Activated CD8-positive, alpha-beta memory T cell treated with anti-CD3 and anti-CD28 coated beads, Interleukin-2, amount 50 U/mL, for 1 hour (primary cell): ENCODE measurements at regions not wholly inside any gene's neighbourhood (a gene's known extent, or its start where the extent isn't known, plus 50 kb on each side); places are given as distances from the start of the nearest gene placed in this dataset.

Experiments
- DNase-seq: peaks from one replicate; pipeline ENCODE4 v3.0.0-alpha.2; 2020; ENCODE audit errors: extremely low read depth

DNA sequence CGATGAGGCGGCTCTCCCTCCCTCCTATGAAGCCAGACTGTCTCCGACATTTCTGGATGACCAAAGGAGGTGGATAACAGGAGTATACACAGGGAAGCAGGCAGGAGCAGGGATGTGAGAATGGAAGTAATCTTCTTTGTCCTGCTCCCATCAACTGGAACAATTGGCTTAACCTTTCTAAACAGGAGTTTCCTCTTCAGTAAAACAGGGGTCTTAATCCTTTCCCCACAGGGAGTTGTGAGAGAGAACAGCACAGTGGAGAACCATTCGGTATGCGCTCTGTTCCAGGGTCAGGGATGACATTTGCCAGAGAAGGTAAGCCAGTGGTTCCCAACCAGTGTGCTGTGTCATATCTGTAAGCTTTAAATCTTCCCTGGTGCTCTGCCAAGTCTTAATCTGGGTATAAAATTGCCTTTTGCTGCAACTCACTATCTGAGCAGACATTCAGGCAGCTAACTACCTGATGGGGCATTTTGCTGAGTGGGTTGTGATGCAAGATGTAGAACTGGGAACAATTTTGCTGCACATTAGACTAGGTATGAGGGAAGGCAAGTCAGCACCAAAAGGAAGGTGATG, 294.8 kb upstream of the KIF2A start:
- no peak for DNase-seq

DNA sequence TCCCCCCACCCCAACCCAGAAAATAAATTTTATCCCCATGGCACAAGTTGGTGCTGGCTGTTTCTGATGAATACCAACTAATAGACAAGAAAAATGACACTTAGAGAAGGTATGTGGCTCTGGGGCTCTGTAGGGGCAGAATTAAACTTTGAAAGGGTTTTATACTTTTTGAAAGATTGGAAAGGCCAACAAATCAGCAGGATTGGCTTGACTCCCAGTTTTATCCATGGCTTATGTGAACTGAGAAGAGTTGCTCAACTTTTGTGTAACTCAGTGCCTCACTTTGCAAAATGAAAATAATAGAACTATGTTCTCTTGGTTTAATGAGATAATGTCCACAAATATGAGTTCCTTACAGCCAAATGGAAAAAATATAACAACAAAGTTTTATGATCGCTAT, 288.9 kb upstream of the KIF2A start:
- no peak for DNase-seq

DNA sequence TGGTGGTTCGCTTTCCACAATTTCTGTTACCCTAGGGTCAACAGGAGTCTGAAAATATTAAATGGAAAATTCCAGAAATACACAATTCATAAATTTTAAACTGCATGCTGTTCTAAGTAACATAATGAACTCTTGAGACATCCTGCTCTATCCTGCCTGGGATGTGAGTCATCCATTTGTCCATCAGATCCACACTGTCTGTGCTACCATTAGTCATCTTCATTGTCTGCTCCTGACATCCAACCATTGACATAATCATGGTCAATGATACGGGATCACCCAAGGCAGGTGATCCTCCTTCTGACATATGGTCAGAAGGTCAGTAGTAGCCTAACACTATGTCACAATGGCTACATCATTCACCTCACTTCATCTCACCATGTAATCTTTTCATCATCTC, 276.7 kb upstream of the KIF2A start:
- DNase-seq = no peak

DNA sequence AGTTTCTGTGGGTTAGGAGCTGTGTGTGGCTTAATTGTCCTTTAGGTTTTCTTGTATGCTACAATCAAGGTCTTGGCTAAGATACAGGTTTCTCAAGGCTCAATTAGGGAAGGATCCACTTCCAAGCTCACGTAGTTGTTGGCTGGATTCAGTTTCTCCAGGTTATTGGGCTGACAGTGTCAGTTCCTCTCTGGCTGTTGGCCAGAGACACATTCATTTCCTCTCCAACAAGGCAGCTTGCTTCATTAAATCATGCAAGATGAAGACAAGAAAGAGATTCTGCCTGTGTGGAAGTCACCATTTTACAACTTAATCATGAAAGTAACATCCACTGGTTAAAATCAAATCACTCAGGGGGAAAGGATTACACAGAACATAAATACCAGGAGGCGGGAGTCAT, 275.7 kb upstream of the KIF2A start:
- DNase-seq = no peak

DNA sequence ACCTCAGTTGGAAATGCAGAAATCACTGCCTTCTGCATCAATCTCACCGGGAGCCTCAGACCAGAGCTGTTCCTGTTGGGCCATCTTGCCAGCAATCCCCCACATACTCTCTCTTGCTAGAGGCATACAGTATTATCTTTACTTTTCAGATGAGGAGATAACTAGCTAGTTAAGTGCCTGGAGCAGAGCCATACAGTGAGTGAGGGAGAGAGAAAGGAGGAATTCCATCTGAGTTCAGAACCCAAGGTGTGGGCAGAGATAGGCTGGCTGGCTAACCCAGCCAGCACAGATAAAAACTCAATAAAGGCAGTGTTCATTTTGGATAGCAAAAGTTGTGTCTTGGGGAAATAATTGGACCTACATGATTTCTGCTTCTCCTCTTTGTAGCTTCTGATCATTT, 268.0 kb upstream of the KIF2A start:
- DNase-seq = no peak

DNA sequence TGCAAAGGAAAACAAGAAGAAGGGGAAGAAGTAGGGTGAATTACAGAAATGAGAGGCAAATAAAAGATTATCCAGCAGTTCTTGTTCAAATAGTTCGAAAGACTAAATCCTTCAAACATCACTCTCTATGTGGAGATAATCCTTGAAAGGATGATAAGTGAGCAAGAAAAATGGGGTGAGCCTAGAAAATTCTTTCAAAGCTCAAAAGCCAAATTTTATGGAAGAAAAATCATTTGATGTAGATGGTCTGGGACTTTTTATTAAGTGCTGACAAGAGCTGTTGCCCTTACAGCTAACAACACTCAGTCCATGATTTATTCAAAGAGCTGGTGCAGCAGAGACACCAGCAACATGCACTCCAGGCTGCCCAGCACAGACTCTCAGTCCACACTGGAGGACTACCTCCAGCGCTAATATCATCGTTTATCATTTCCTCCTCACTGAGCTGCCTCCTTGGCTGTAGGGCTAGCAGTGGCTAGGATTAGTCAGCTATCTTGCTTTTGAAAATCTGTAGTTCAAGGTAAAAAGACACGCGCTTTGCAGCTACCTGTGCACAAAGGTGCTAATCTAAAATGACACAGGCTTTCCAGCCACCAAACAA, 264.8 kb upstream of the KIF2A start:
- no peak for DNase-seq

DNA sequence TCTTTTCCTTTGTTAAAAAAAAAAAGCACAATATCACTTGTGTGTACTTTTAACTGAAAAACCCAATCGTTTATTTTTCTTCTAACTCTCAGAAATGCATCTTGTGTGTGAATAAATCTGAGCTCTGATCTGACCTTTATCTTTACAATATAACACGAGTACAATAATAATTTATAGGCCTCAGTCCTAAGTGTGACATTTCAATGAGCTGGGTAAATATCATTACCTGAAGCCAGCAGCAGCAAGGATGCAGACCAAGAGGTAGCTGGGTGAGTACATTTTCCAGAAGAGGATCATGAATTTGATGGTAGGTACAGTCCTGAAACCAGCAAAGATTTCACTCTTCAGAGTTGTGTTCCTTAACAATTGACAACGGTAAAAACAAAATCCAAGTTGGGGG, 264.0 kb upstream of the KIF2A start:
- DNase-seq = no peak

DNA sequence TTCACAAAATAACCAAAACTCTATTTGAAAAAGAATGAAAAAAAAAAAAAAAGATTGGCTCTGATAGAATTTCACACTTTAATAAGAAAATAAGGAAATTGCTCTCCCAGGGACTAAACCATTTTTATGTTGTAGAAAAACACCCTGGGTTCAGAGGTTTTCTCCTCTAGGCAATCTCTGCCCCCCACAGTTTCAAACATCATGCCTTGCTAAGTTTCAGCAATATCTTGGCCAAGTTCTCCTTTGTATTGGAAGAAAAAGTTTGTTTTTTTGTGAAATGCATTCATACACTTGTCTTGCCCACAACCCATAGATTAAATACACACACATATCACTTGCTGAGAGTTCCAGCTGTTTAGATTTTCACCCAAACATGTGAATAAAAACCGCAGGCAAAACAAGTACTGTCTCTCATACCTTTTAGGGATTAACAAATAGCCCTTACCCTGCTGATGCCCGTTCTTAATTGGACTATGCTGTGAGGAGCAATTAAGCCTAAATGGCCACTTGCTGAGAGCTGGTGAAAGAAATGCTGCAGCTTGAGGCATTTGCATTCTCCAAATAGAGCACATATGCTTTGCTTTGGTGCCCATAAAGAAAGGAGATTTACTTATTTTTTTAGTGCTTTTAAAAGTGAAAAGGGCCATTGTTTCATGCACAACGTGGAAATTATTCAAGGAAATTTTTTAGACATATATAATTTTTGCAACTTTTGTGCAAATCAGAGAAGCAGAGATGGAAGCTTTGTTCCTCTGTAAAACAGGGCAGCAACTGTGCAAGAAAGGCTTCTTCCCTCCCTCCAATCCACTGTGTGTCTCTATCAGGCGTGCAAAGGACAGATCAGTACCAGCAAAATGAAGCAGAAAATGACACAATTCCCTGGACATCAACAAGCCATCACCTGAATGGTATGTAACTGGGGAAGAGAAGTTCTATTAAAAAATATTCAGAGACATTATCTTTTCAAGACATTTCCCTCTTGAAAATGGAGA, 262.4 kb upstream of the KIF2A start:
- DNase-seq = no peak

DNA sequence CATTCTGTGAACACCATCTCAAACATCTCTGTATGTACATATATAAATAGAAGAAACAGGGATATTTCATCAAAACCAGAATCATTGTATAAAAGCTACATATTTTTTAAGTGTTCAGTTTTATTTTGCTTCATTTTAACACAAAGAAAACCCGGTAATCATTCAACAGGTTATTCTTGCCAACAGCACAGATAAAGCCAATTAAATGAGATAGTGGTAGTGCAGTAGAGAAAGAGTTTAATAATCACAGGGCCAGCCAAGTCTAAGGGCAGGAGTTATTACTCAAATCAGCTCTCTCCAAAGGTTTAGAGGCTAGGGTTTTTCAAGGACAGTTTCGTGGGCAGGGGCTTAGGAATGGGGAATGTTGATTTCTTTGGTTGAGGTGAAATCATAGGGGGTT, 261.0 kb upstream of the KIF2A start:
- no peak for DNase-seq

DNA sequence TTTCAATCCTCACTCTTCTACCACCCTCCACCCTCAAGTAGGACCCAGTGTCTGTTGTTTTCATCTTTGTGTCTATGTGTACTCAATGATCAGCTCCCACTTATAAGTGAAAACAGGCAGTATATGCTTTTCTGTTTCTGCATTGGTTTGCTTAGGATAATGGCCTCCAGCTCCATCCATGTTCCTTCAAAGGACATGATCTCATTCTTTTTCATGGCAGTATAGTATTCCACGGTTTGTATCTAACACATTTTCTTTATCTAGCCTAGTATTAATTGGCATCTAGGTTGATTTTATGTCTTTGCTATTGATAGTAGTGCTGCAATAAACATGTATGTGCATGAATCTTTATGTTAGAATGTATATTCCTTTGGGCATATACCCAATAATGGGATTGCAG, 259.8 kb upstream of the KIF2A start:
- no peak for DNase-seq

DNA sequence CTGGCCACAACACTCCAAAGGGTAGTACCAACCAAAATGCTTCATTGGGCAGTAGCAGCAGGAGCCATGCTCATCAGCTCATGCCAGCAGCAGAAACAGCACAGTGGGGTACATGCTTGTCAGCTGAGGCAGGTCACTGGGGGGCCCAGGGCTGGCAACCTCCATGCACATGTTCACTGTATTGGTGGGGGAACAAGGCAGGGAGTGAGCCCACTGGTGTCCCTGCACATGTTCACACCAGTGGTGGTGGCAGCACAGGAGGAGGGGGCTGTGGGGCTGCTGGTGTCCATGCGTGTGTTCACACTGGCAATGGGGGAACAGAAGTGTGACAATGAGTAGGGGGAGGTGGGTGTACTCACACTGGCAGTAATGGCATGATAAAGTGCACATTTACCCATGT, 254.3 kb upstream of the KIF2A start:
- DNase-seq = no peak

DNA sequence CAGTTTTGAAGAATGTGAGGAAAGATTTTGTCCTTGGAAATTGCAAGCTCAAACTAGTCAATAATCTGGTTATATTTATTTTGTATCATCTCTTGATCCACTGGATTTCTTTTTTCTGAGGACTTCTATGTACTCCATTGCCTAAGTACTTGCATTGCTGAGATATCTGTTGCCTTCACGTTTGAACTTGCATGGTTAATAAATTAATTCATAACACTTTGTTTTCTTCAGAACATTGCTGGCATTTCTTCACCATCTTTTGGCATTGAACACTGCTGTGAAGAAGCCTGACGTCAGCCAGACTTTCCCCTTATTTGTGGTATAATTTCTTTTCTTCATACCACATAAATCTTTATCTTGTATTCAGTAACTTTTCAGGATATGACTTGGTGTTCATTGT, 246.0 kb upstream of the KIF2A start:
- no peak for DNase-seq

DNA sequence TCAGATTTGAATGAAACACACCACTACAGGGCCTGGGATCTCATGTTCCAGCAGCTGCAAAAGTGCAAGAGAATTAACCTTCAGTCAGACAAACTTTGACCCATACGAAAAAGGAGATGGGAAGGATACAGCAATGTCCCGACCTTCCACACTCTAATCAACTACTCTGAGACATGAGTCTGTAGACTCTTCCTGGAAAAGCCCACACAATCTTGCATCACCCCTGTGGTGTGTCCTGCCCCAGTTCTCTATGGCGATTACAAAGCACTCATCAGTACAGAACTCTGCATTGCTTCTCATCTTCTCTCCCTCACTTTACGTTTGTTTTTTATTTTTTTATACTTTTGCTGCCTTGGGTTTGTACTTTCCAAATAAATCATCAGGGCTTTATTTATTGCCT, 241.0 kb upstream of the KIF2A start:
- no peak for DNase-seq

DNA sequence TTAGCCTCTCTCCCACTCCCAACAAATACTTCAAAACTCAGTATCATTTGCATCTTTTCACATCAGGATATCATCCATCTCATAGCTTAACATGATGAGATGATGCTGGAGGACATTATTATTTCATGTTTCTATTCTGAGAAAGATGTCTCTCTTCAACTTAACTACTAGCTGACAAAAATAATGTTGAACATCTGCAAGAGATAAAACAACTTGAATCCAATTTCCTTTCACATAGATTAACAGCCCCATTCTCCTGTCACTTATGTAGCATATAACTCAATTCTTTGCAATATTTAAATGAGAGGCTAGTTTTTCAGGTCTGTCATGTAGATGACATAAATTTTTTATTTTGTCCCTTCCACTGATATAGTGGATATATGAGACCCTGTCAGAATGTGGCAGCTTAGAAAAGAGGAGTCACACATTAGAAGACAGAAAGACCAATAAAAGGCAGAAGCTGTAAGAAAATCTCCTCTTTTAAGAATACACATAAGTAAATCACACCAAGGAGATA, 239.2 kb upstream of the KIF2A start:
- no peak for DNase-seq

DNA sequence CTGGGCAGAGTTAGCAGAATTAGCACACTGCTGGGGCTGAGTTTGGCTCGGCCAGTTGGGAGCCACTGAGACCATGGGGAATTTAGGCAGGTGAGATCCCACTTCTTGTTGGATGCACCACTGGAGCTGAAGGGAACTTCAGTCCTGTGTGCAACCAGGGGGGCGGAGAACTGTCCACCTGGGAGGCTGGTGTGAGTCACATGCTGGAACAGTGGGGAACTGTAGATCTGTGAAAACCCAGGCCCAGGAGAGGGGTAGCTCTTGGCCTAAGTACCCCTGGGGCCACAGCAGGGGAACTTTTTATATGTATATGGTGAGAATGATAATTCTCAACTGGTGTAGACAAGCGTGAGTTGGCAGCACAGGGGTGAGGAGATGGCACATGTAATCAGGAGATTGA, 237.5 kb upstream of the KIF2A start:
- no peak for DNase-seq

DNA sequence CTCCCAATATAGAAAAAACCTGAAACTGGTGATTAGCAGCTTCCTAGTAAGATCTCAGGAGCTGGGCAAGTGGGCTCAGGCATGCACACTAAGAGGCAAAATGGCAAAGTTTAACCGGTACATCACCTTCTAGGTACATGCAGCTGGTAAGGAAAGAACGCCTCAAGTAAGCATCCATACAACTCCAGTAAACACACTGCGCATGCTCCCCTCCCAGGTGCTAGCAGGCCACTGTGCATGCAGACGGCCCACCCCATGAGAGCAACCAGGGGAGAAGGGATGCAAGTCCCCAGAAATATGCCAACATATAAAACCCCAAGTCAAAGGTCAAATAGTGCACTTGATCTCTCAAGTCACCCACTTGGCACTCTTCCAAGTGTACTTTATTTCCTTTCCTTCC, 228.6 kb upstream of the KIF2A start:
- DNase-seq = no peak

DNA sequence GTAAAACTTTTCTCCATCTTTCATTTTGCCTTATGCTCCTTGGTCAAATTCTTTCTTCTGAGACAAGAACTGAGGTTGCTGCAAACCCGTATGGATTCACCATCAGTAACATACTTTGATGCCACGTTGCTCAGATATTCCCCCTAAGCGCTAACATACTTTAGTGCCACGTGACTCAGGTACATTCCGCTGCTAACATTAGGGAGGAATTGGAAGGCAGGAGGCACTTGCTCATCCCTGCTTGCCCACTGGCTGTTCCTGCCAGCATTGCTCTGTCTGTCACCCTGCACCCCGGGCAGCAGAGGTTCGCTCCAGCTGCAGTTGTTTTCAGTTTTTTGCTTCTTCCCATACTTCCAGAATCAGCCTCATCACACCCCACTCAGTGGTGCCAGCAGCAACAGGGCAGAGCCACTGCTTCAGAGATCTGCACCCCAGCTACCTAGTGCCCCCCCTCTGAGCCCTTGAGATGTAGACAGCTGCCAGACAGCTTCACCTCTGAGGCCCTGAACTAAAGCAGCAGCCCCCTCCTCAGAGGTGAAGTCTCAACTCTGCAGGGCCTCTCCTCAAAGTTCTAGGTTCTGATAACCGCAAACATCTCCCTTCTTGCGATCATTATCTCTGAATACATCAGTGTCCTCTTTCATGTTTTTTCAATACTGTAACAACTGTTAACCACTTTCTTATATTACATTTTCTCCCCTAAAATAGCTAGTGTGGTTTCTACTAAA, 228.0 kb upstream of the KIF2A start:
- DNase-seq = no peak

DNA sequence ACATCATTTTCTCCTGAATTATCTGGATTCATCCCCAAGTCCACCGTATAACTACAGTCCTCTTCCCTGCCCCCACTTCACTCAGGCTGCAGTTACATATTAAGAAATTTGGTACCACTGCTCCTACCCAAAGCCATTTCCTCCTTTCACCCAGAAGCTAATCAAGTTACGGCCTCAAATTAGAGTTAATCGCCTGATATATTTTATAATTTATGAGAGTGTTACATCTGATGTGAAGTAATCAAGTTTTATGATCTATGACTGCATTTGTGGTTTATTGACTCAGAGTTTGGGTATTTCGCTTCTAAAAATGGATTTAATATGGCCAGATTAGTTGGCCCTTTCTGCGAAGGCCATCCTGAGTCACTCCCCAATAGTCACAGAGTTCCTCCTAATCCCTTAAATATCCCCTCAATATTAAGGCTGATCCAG, 223.6 kb upstream of the KIF2A start:
- no peak for DNase-seq

DNA sequence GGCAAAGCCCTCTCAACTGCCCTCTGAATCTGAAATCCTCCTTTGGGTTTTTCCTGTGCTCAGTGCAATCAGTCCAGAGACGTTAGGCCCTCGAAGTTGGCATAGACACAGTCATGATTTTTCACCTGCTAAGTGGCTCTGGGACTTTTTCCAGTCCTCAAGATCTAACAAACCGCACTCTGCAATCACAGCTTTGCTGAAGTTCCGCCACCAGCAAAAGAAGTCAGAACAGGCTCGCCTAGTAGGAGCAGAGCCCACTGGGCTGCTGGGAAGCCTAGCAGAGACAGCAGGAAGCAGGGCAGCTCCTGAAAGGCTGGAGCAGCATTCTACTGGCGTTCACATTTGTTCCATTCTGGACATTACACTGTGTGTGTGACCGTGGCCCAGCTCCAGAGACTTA, 222.8 kb upstream of the KIF2A start:
- DNase-seq = no peak

DNA sequence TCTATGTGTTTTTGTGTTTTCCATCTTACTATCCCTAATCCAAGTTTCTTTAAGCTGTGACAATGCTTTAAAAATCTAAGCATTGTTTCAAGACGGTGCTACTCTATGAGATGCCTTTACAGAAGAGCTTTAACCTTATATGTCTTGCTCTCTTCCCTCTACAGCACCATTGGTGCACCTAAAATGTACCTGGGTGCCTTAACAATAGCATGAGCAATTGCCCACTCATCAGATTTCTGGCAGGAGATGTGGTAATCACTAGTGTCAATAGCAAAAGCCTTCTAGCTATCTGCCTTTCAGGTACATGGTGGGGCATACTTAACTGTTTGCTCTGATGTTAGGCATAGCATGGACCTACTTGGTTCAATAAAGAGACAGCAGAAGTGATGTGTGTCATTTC, 222.3 kb upstream of the KIF2A start:
- no peak for DNase-seq

DNA sequence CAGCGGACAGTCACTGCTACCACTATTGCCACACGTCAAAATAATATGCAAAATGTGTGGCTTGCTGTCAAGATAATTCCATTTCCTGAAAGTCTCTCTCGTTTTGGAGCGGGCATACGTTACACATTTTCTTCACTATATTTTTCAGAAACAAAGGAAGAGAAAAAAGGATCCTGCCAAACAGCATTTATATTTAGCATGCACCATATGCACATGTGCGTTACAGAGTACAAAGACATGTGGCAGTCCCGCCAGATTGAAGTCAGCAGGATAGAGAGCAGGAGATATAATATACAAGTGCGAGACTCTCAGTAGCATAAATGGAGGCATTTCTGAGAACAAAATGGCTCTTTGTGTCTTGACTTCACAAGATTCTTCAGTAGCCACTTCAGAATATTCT, 221.6 kb upstream of the KIF2A start:
- DNase-seq = no peak

DNA sequence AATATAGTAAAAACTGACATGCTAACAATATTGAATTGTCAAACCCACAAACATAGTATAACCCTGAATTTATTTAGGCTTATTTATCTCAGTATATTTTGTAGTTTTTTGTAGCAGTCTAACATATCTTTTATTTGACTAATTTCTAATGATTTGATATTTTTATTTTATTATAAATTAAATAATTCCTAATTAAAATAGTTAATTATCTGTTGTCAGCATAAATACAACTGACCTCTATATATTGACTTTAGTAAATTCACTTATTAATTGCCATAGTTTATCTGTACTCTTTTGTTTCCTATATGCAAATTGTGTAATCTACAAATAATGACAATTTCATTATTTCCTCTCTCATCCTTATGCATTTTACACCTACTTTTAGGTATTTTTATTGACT, 215.1 kb upstream of the KIF2A start:
- DNase-seq = no peak
